WERI-Rb-1 (cell line): ENCODE measurements at regions not wholly inside any gene's neighbourhood (a gene's known extent, or its start where the extent isn't known, plus 50 kb on each side); places are given as distances from the start of the nearest gene placed in this dataset.

Experiments used
- DNase-seq: peaks from one replicate; pipeline ENCODE4 v3.0.0-alpha.2; 2020
- H3K27ac ChIP-seq: fragments of 250-450 bp; sonication (Bioruptor Pico); 2 replicates; pipeline ENCODE4 v1.5.1; 2020; ENCODE audit warnings: mild to moderate bottlenecking, moderate library complexity
- H3K27me3 ChIP-seq: fragments of 250-450 bp; sonication (Bioruptor Pico); 2 replicates; pipeline ENCODE4 v1.5.1; 2021; ENCODE audit warnings: mild to moderate bottlenecking, low read depth, moderate library complexity; ENCODE audit not compliant: insufficient read depth, severe bottlenecking
- H3K36me3 ChIP-seq: fragments of 250-450 bp; sonication (Bioruptor Pico); 2 replicates; pipeline ENCODE4 v1.5.1; 2020; ENCODE audit warnings: mild to moderate bottlenecking, moderate library complexity
- H3K4me3 ChIP-seq: 2 replicates; pipeline ENCODE4 v1.5.1; 2011; ENCODE audit warnings: low read depth, mild to moderate bottlenecking, control low read depth, low read length
- H3K9me3 ChIP-seq: fragments of 250-450 bp; sonication (Bioruptor Pico); 2 replicates; pipeline ENCODE4 v1.5.1; 2021; ENCODE audit warnings: mild to moderate bottlenecking, moderate library complexity; ENCODE audit not compliant: severe bottlenecking
- CTCF ChIP-seq: IDR thresholded peaks from 2 replicates; pipeline ENCODE4 v1.5.1; 2011; ENCODE audit warnings: low read depth, mild to moderate bottlenecking, control low read depth, inconsistent platforms, low read length

- Histone ChIP-seq H3K9me3 (no peaks in the 10 kb centered on the region), H3K27me3 (no peaks in the 10 kb centered on the region), H3K4me3 (no peak overlapping the region), H3K27ac (no peak overlapping the region), H3K36me3 (no peaks in the 10 kb centered on the region)
- no peak for DNase-seq
- TF ChIP-seq CTCF = no peak
These were observed 63.3 kb upstream of the MAGI3 start for GRCh38 chr1:113326976-113327375.

- no peak for TF ChIP-seq CTCF
- Histone ChIP-seq H3K4me3 (no peak overlapping the region), H3K36me3 (no peaks in the 10 kb centered on the region), H3K9me3 (no peaks in the 10 kb centered on the region), H3K27ac (no peak overlapping the region), H3K27me3 (no peaks in the 10 kb centered on the region)
- no peak for DNase-seq
These were observed 57.3 kb upstream of the MAGI3 start for GRCh38 chr1:113333056-113333455.

- no peaks in the 10 kb centered on the region for H3K27me3 ChIP-seq
- H3K9me3 ChIP-seq = no peaks in the 10 kb centered on the region
- H3K36me3 ChIP-seq = no peaks in the 10 kb centered on the region
- no peak for TF ChIP-seq CTCF
- no peak overlapping the region for H3K4me3 ChIP-seq
- DNase-seq = no peak
- no peak overlapping the region for H3K27ac ChIP-seq
These were observed 50.3 kb upstream of the MAGI3 start for GRCh38 chr1:113340038-113340437.
